SK-N-SH (cell line): ENCODE measurements at regions not wholly inside any gene's neighbourhood (a gene's known extent, or its start where the extent isn't known, plus 50 kb on each side); places are given as distances from the start of the nearest gene placed in this dataset.

Experiments used
- CTCF ChIA-PET: fragments of 300-600, 350-600 bp; formaldehyde crosslinking; extraction: SDS; loops from one replicate; lab custom pipeline; 2021; lab: Yijun Ruan, JAX
- POLR2A ChIA-PET: fragments of 350-600 bp; sonication (Branson Sonifier 250); formaldehyde crosslinking; extraction: SDS; loops from one replicate; lab custom pipeline; 2020; ENCODE audit warnings: antibody characterized with exemption, inconsistent platforms; lab: Yijun Ruan, JAX
- DNase-seq: peaks from one replicate; pipeline ENCODE4 v3.0.0; 2012
- H2AFZ ChIP-seq: fragments of 200-600 bp; sonication (generic); 2 replicates; pipeline ENCODE4 v1.8.1; 2016; ENCODE audit warnings: antibody characterized with exemption, mild to moderate bottlenecking, low read depth
- H3F3A ChIP-seq: fragments of 200-600 bp; sonication (generic); replicated peaks from 2 replicates; pipeline ENCODE3; 2016; ENCODE audit warnings: antibody characterized with exemption, mild to moderate bottlenecking; ENCODE audit not compliant: insufficient read depth
- H3K27ac ChIP-seq, 2 experiments: fragments of 200-500 bp in 1 of 2; fragments of 200-600 bp in 1 of 2; sonication (Bioruptor generic) in 1 of 2; sonication (generic), shearing (Covaris generic) in 1 of 2; 2 replicates each; pipeline versions ENCODE4 v1.5.1 to v1.6.1; 2014 to 2016; ENCODE audit warnings: low read depth in 2 of 2, inconsistent platforms in 1 of 2, low read length in 1 of 2, mild to moderate bottlenecking in 1 of 2, mixed read lengths in 1 of 2
- H3K27me3 ChIP-seq: fragments of 200-600 bp; sonication (generic), shearing (Covaris generic); 2 replicates; pipeline ENCODE4 v1.6.1; 2016; ENCODE audit warnings: mixed run types; ENCODE audit not compliant: insufficient read depth
- H3K36me3 ChIP-seq, 2 experiments: fragments of 200-500 bp in 1 of 2; fragments of 200-600 bp in 1 of 2; sonication (Bioruptor generic) in 1 of 2; sonication (generic) in 1 of 2; replicated peaks in 1 of 2; 2 replicates each; pipeline versions ENCODE3 to v1.5.1; 2014 to 2016; ENCODE audit warnings: low read length in 1 of 2, mild to moderate bottlenecking in 1 of 2; ENCODE audit not compliant: insufficient read depth in 2 of 2, control insufficient read depth in 1 of 2
- H3K4me1 ChIP-seq, 2 experiments: fragments of 200-500 bp in 1 of 2; fragments of 200-600 bp in 1 of 2; sonication (Bioruptor generic) in 1 of 2; sonication (generic), shearing (Covaris generic) in 1 of 2; 2 replicates each; pipeline versions ENCODE4 v1.5.1 to v1.6.1; 2014 to 2016; ENCODE audit warnings: low read depth in 1 of 2, low read length in 1 of 2, mixed run types in 1 of 2; ENCODE audit not compliant: insufficient read depth in 2 of 2, control insufficient read depth in 1 of 2
- H3K4me2 ChIP-seq: fragments of 200-600 bp; sonication (generic), shearing (Covaris generic); 2 replicates; pipeline ENCODE4 v1.6.1; 2017; ENCODE audit warnings: mixed run types
- H3K4me3 ChIP-seq, 2 experiments: fragments of 200-500 bp in 1 of 2; fragments of 200-600 bp in 1 of 2; sonication (Bioruptor generic) in 1 of 2; sonication (generic), shearing (Covaris generic) in 1 of 2; 2 replicates each; pipeline versions ENCODE4 v1.5.1 to v1.8.1; 2014 to 2016; ENCODE audit warnings: low read depth in 2 of 2, inconsistent platforms in 1 of 2, low read length in 1 of 2, mild to moderate bottlenecking in 1 of 2, mixed read lengths in 1 of 2, moderate library complexity in 1 of 2
- H3K79me2 ChIP-seq: fragments of 200-600 bp; sonication (generic); 2 replicates; pipeline ENCODE4 v1.8.1; 2017; ENCODE audit warnings: mild to moderate bottlenecking; ENCODE audit not compliant: insufficient read depth
- H3K9ac ChIP-seq: fragments of 200-600 bp; sonication (generic); 2 replicates; pipeline ENCODE4 v1.6.1; 2017; ENCODE audit warnings: mixed run types
- H3K9me2 ChIP-seq: fragments of 200-600 bp; sonication (generic); 2 replicates; pipeline ENCODE4 v1.6.1; 2017; ENCODE audit warnings: mixed run types
- H3K9me3 ChIP-seq: fragments of 200-600 bp; sonication (generic); 2 replicates; pipeline ENCODE4 v1.6.1; 2017; ENCODE audit warnings: mixed run types, mild to moderate bottlenecking, moderate library complexity
- H4K20me1 ChIP-seq: fragments of 200-600 bp; sonication (generic); 2 replicates; pipeline ENCODE4 v1.6.1; 2017; ENCODE audit warnings: mild to moderate bottlenecking, mixed run types; ENCODE audit not compliant: insufficient read depth
- EP300 ChIP-seq, 2 experiments: IDR thresholded peaks; 2 replicates each; pipeline versions ENCODE4 v1.4.0 to v1.6.1; 2012; ENCODE audit warnings: borderline replicate concordance in 1 of 2, low read depth in 1 of 2, low read length in 1 of 2
- MEF2A ChIP-seq: IDR thresholded peaks from 2 replicates; pipeline ENCODE4 v1.4.0; 2012; ENCODE audit warnings: low read depth, borderline replicate concordance
- NRF1 ChIP-seq: IDR thresholded peaks from 2 replicates; pipeline ENCODE4 v1.6.1; 2012; ENCODE audit warnings: low read depth, mild to moderate bottlenecking, low read length
- POLR2AphosphoS5 ChIP-seq: IDR thresholded peaks from 2 replicates; pipeline ENCODE4 v1.6.1; 2012; ENCODE audit warnings: low read depth, low read length
- RCOR1 ChIP-seq: fragments of 150-350 bp; IDR thresholded peaks from 2 replicates; pipeline ENCODE4 v1.6.1; 2017; ENCODE audit warnings: antibody characterized with exemption, low read length
- RFX5 ChIP-seq: IDR thresholded peaks from 2 replicates; pipeline ENCODE4 v1.6.1; 2012; ENCODE audit warnings: mild to moderate bottlenecking, improper control_type of control experiment, low read length
- SMC3 ChIP-seq: IDR thresholded peaks from 2 replicates; pipeline ENCODE4 v1.6.1; 2012; ENCODE audit warnings: low read depth, low read length, improper control_type of control experiment
- TAF1 ChIP-seq: IDR thresholded peaks from 2 replicates; pipeline ENCODE4 v1.6.1; 2012; ENCODE audit warnings: low read depth, mild to moderate bottlenecking, low read length, moderate library complexity, borderline replicate concordance
- TEAD4 ChIP-seq: IDR thresholded peaks from 2 replicates; pipeline ENCODE4 v1.4.0; 2012; ENCODE audit warnings: mild to moderate bottlenecking, borderline replicate concordance; ENCODE audit not compliant: insufficient read depth
- USF2 ChIP-seq: fragments of 150-350 bp; IDR thresholded peaks from 2 replicates; pipeline ENCODE4 v1.6.1; 2017; ENCODE audit warnings: antibody characterized with exemption, low read length, low read depth, borderline replicate concordance
- YY1 ChIP-seq: IDR thresholded peaks from 2 replicates; pipeline ENCODE4 v1.4.0; 2012; ENCODE audit warnings: low read depth, mild to moderate bottlenecking
- WGBS: methylation state at CpG from one replicate; pipeline ENCODE4 v1.1.6; 2017; ENCODE audit warnings: low lambda C conversion rate; 5-methylcytosine and 5-hydroxymethylcytosine counted together
- TF ChIP-seq, protein P1 (sequence below): IDR thresholded peaks from 2 replicates; pipeline ENCODE4 v1.6.1; 2012; ENCODE audit warnings: mild to moderate bottlenecking, low read depth, low read length, moderate library complexity
- TF ChIP-seq, protein P2 (sequence below): IDR thresholded peaks from 2 replicates; pipeline ENCODE4; 2012
- TF ChIP-seq, protein P3 (sequence below): fragments of 150-350 bp; IDR thresholded peaks from 2 replicates; pipeline ENCODE4 v1.6.1; 2016; ENCODE audit warnings: mild to moderate bottlenecking, low read depth, low read length
- TF ChIP-seq, protein P4 (sequence below): IDR thresholded peaks from 2 replicates; pipeline ENCODE4 v1.4.0; 2012; ENCODE audit warnings: low read depth, borderline replicate concordance

- TF ChIP-seq, protein P1, sequence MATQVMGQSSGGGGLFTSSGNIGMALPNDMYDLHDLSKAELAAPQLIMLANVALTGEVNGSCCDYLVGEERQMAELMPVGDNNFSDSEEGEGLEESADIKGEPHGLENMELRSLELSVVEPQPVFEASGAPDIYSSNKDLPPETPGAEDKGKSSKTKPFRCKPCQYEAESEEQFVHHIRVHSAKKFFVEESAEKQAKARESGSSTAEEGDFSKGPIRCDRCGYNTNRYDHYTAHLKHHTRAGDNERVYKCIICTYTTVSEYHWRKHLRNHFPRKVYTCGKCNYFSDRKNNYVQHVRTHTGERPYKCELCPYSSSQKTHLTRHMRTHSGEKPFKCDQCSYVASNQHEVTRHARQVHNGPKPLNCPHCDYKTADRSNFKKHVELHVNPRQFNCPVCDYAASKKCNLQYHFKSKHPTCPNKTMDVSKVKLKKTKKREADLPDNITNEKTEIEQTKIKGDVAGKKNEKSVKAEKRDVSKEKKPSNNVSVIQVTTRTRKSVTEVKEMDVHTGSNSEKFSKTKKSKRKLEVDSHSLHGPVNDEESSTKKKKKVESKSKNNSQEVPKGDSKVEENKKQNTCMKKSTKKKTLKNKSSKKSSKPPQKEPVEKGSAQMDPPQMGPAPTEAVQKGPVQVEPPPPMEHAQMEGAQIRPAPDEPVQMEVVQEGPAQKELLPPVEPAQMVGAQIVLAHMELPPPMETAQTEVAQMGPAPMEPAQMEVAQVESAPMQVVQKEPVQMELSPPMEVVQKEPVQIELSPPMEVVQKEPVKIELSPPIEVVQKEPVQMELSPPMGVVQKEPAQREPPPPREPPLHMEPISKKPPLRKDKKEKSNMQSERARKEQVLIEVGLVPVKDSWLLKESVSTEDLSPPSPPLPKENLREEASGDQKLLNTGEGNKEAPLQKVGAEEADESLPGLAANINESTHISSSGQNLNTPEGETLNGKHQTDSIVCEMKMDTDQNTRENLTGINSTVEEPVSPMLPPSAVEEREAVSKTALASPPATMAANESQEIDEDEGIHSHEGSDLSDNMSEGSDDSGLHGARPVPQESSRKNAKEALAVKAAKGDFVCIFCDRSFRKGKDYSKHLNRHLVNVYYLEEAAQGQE = no peak
- TF ChIP-seq EP300 (IDR thresholded peaks at IDR 0.05; ENCODE audit: borderline replicate concordance in 1 of 2, low read depth in 1 of 2, low read length in 1 of 2) = no peak
Observed at GRCh38 chr3:178042376-178042775, 493.9 kb upstream of the KCNMB2 start (continued).

- TF ChIP-seq, protein P2, sequence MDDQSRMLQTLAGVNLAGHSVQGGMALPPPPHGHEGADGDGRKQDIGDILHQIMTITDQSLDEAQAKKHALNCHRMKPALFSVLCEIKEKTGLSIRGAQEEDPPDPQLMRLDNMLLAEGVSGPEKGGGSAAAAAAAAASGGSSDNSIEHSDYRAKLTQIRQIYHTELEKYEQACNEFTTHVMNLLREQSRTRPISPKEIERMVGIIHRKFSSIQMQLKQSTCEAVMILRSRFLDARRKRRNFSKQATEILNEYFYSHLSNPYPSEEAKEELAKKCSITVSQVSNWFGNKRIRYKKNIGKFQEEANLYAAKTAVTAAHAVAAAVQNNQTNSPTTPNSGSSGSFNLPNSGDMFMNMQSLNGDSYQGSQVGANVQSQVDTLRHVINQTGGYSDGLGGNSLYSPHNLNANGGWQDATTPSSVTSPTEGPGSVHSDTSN = no peak
- no peak for TF ChIP-seq RCOR1
- TF ChIP-seq RFX5 = no peak
- no peak for TF ChIP-seq TAF1
- no peak for TF ChIP-seq TEAD4
- TF ChIP-seq, protein P3, sequence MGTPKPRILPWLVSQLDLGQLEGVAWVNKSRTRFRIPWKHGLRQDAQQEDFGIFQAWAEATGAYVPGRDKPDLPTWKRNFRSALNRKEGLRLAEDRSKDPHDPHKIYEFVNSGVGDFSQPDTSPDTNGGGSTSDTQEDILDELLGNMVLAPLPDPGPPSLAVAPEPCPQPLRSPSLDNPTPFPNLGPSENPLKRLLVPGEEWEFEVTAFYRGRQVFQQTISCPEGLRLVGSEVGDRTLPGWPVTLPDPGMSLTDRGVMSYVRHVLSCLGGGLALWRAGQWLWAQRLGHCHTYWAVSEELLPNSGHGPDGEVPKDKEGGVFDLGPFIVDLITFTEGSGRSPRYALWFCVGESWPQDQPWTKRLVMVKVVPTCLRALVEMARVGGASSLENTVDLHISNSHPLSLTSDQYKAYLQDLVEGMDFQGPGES = no peak
- H3K9me3 ChIP-seq = no peaks in the 10 kb centered on the region
- no peaks in the 10 kb centered on the region for H3K27me3 ChIP-seq
- WGBS = 93% methylated on average over 3 of the region's 3 CpGs
- H3K36me3 ChIP-seq = no peaks in the 10 kb centered on the region
- peaks cover 4% of the 10 kb centered on the region for H3F3A ChIP-seq
- no peaks in the 10 kb centered on the region for H4K20me1 ChIP-seq
- H2AFZ ChIP-seq = no peak overlapping the region
- no peaks in the 10 kb centered on the region for H3K9me2 ChIP-seq
- no peak overlapping the region for H3K4me2 ChIP-seq
- H3K79me2 ChIP-seq = no peaks in the 10 kb centered on the region
- POLR2A ChIA-PET = no interaction called here
- no peaks in the 10 kb centered on the region for H3K4me1 ChIP-seq
- no peak overlapping the region for H3K9ac ChIP-seq
- CTCF ChIA-PET = no interaction called here
- no peak for DNase-seq
- no peak overlapping the region for H3K4me3 ChIP-seq
- H3K27ac ChIP-seq = no peak overlapping the region
Observed at GRCh38 chr3:178043084-178043483, 493.2 kb upstream of the KCNMB2 start.

DNA sequence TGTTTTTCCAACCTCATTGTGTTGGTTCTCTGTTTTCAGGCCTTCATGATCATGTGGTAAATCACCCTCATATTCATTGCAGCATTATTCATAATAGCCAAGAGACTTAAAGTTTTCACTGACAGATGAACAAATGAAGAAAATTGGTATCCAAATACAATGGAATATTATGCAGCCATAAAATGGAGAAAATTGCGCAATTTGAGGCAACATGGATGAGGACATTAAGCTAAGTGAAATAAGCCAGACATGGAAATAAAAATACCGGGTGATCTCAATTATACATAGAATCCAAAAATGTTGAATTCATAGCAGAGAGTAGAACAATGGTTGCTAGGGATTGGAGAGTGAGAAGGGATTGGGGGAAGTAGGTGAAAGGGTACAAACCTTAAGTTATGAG, 491.9 kb upstream of the KCNMB2 start:
- H3K79me2 ChIP-seq = no peaks in the 10 kb centered on the region
- no peak for DNase-seq
- 84% methylated on average over 2 of the region's 2 CpGs for WGBS
- ChIA-PET POLR2A (no interaction called here), CTCF (no interaction called here)
- no peaks in the 10 kb centered on the region for H4K20me1 ChIP-seq
- H3K4me1 ChIP-seq = no peaks in the 10 kb centered on the region
- H3K36me3 ChIP-seq = no peaks in the 10 kb centered on the region
- H2AFZ ChIP-seq = no peak overlapping the region
- H3K9me2 ChIP-seq = no peaks in the 10 kb centered on the region
- H3K9me3 ChIP-seq = no peaks in the 10 kb centered on the region
- no peak overlapping the region for H3K9ac ChIP-seq
- H3K4me2 ChIP-seq = no peak overlapping the region
- H3K27me3 ChIP-seq = no peaks in the 10 kb centered on the region
- H3K4me3 ChIP-seq = no peak overlapping the region
- peaks cover 4% of the 10 kb centered on the region for H3F3A ChIP-seq
- no peak overlapping the region for H3K27ac ChIP-seq
- TF ChIP-seq NRF1 = no peak
- TF ChIP-seq MEF2A = no peak
- TF ChIP-seq TAF1 = no peak
- no peak for TF ChIP-seq POLR2AphosphoS5
- no peak for TF ChIP-seq USF2
- TF ChIP-seq RCOR1 = no peak
- TF ChIP-seq, protein P4, sequence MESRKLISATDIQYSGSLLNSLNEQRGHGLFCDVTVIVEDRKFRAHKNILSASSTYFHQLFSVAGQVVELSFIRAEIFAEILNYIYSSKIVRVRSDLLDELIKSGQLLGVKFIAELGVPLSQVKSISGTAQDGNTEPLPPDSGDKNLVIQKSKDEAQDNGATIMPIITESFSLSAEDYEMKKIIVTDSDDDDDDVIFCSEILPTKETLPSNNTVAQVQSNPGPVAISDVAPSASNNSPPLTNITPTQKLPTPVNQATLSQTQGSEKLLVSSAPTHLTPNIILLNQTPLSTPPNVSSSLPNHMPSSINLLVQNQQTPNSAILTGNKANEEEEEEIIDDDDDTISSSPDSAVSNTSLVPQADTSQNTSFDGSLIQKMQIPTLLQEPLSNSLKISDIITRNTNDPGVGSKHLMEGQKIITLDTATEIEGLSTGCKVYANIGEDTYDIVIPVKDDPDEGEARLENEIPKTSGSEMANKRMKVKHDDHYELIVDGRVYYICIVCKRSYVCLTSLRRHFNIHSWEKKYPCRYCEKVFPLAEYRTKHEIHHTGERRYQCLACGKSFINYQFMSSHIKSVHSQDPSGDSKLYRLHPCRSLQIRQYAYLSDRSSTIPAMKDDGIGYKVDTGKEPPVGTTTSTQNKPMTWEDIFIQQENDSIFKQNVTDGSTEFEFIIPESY = no peak
- no peak for TF ChIP-seq SMC3
- TF ChIP-seq YY1 = no peak
- TF ChIP-seq, protein P3 = no peak
